ENCODE measurements at regions not wholly inside any gene's neighbourhood (a gene's known extent, or its start where the extent isn't known, plus 50 kb on each side); places are given as distances from the start of the nearest gene placed in this dataset.

DNA sequence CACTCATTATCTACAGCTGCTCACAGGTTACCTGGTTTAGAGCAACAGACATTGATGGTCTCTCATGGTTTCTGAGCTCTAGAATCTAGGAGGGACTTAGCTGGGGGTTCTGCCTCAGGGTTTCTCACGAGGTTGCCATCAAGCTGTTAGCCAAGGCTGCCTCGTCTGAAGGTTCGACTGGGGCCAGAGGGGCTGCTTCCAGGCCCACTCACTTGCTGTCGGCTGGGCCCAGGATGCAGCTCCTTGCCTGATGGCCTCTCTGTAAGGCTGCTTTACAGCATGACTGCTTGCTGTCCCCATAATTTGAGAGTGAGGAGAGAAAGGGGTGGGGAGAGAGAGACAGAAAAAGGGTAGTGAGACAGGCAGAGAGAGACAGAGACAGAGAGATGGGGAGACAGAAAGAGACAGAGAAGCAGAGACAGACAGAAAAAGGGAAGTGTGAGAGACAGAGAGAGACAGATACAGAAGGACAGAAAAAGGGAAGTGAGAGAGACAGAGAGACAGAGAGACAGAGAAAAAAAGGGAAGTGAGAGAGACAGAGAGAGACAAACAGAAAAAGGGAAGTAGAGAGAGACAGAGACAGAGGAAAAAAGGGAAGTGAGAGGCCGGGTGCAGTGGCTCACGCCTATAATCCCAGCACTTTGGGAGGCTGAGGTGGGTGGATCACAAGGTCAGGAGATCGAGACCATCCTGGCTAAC, 106.8 kb upstream of the C1orf174 start:
- H3K27ac ChIP-seq = no peak overlapping the region
- DNase-seq (ENCODE audit: low spot score) = no peak
- no peaks in the 10 kb centered on the region for H3K36me3 ChIP-seq
- no peaks in the 10 kb centered on the region for H3K9me3 ChIP-seq
- H3K4me3 ChIP-seq = no peak overlapping the region
- TF ChIP-seq CTCF (IDR thresholded peaks at IDR 0.05) = no peak
- H3K4me1 ChIP-seq (ENCODE audit: control insufficient read depth in 1 of 2, low read depth in 2 of 2) = no peaks in the 10 kb centered on the region
- no peaks in the 10 kb centered on the region for H3K27me3 ChIP-seq (replicated peaks; ENCODE audit: insufficient read depth)
- no peak for ATAC-seq (ENCODE audit: insufficient number of reproducible peaks, low FRiP score, low read depth)

DNA sequence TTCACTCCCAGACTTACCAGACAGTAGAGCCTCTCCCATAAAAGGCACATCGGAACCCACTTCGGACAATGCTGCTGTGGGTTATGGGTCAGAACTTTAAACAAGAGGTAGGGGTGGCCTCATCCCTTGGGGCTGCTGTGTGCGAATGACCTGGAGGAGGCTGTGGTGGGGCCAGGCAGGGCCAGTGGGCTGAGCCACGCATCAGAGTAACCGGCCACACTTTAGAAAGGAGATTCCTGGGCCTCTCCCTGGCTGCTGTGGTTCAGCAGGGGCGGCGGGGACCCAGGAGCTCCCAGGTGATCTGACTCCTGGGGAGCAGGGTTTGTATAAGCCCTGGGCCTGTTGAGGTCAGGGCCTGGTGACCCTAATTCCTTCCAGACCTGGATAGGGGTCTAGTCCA, 110.2 kb upstream of the C1orf174 start:
- ATAC-seq (ENCODE audit: insufficient number of reproducible peaks, low FRiP score, low read depth) = no peak
- Histone ChIP-seq H3K27me3 (replicated peaks; ENCODE audit: insufficient read depth) (no peaks in the 10 kb centered on the region), H3K36me3 (no peaks in the 10 kb centered on the region), H3K9me3 (no peaks in the 10 kb centered on the region), H3K4me1 (ENCODE audit: control insufficient read depth in 1 of 2, low read depth in 2 of 2) (no peaks in the 10 kb centered on the region), H3K4me3 (no peak overlapping the region), H3K27ac (no peak overlapping the region)
- TF ChIP-seq CTCF (IDR thresholded peaks at IDR 0.05) = no peak
- DNase-seq (ENCODE audit: low spot score) = no peak

GRCh38 chr1:4010814-4011605, 110.9 kb upstream of the C1orf174 start:
- Histone ChIP-seq H3K9me3 (no peaks in the 10 kb centered on the region), H3K4me1 (ENCODE audit: control insufficient read depth in 1 of 2, low read depth in 2 of 2) (no peaks in the 10 kb centered on the region), H3K36me3 (no peaks in the 10 kb centered on the region), H3K27ac (no peak overlapping the region), H3K27me3 (replicated peaks; ENCODE audit: insufficient read depth) (no peaks in the 10 kb centered on the region), H3K4me3 (no peak overlapping the region)
- no peak for TF ChIP-seq CTCF (IDR thresholded peaks at IDR 0.05)
- DNase-seq (ENCODE audit: low spot score) = no peak
- no peak for ATAC-seq (ENCODE audit: insufficient number of reproducible peaks, low FRiP score, low read depth)

DNA sequence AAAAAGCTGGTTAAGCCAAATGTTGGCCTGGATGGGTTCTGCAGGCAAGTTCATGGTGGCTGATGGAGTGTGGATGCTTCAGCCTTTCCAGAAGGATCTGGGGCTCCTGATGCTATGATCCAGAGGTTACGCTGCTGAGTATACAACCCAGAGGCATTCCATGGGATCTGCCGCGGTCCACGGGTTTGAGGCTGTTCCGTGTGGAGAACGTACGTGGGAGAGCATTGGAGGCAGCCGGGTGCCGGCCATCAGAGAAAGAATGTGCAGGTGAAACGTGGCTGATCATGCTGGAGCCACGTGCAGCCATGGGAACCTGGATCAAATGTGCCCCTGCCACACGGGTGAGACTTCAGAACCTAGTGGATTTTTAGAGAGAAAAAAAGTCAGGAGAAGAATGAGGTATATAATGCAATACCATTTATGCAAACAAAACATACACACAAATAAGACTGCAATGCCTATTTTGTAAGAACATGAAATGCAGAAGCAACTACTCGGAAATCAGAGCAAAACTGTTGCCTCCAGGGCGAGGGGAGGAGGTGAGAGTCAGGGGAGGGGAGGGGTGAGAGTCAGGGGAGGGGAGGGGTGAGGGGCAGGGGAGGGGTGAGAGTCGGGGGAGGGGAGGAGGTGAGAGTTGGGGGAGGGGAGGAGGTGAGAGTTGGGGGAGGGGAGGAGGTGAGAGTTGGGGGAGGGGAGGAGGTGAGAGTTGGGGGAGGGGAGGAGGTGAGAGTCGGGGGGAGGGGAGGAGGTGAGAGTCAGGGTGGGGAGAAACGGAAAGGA, 116.5 kb upstream of the C1orf174 start:
- H3K9me3 ChIP-seq = no peaks in the 10 kb centered on the region
- H3K36me3 ChIP-seq = no peaks in the 10 kb centered on the region
- H3K4me1 ChIP-seq (ENCODE audit: control insufficient read depth in 1 of 2, low read depth in 2 of 2) = no peaks in the 10 kb centered on the region
- ATAC-seq (ENCODE audit: insufficient number of reproducible peaks, low FRiP score, low read depth) = no peak
- no peak for DNase-seq (ENCODE audit: low spot score)
- H3K4me3 ChIP-seq = no peak overlapping the region
- no peaks in the 10 kb centered on the region for H3K27me3 ChIP-seq (replicated peaks; ENCODE audit: insufficient read depth)
- TF ChIP-seq CTCF (IDR thresholded peaks at IDR 0.05) = no peak
- no peak overlapping the region for H3K27ac ChIP-seq
